MG63 (cell line): ENCODE measurements at regions not wholly inside any gene's neighbourhood (a gene's known extent, or its start where the extent isn't known, plus 50 kb on each side); places are given as distances from the start of the nearest gene placed in this dataset.
A peak's percentile ranks its signal among the peaks of the same experiment; 100 is the strongest.

Experiments used
- DNase-seq: peaks from one replicate; pipeline ENCODE4 v3.0.0-alpha.2; 2020
- H3K27me3 ChIP-seq: fragments of 250-450 bp; sonication (Bioruptor Pico); 2 replicates; pipeline ENCODE4 v1.5.1; 2020; ENCODE audit warnings: mild to moderate bottlenecking, moderate library complexity
- H3K36me3 ChIP-seq: fragments of 250-450 bp; sonication (Bioruptor Pico); 2 replicates; pipeline ENCODE4 v1.5.1; 2020; ENCODE audit warnings: mild to moderate bottlenecking, moderate library complexity
- H3K4me3 ChIP-seq: fragments of 250-450 bp; sonication (Bioruptor Pico); 2 replicates; pipeline ENCODE4 v1.5.1; 2020; ENCODE audit warnings: mild to moderate bottlenecking, moderate library complexity
- H3K9me3 ChIP-seq: fragments of 250-450 bp; sonication (Bioruptor Pico); 2 replicates; pipeline ENCODE4 v1.5.1; 2020; ENCODE audit warnings: mild to moderate bottlenecking, moderate library complexity

- no peak overlapping the region for H3K4me3 ChIP-seq
- no peaks in the 10 kb centered on the region for H3K36me3 ChIP-seq
- no peak for DNase-seq
- no peaks in the 10 kb centered on the region for H3K27me3 ChIP-seq
- no peaks in the 10 kb centered on the region for H3K9me3 ChIP-seq
Measured at GRCh38 chr11:70854901-70855556, 397.3 kb downstream of the SHANK2 start.

- H3K9me3 ChIP-seq, result no peaks in the 10 kb centered on the region
Measured at GRCh38 chr11:70857894-70858293, 394.5 kb downstream of the SHANK2 start.

GRCh38 chr11:70859180-70859579 is 393.2 kb downstream of the SHANK2 start:
- Histone ChIP-seq H3K27me3 (no peaks in the 10 kb centered on the region), H3K9me3 (no peaks in the 10 kb centered on the region), H3K36me3 (no peaks in the 10 kb centered on the region), H3K4me3 (no peak overlapping the region)
- no peak for DNase-seq

More at GRCh38 chr11:70857894-70858293, 394.5 kb downstream of the SHANK2 start:
- Histone ChIP-seq H3K36me3 (no peaks in the 10 kb centered on the region), H3K4me3 (no peak overlapping the region), H3K27me3 (no peaks in the 10 kb centered on the region)
- DNase-seq, result no peak

- Histone ChIP-seq H3K36me3 (no peaks in the 10 kb centered on the region), H3K9me3 (no peaks in the 10 kb centered on the region), H3K27me3 (no peaks in the 10 kb centered on the region), H3K4me3 (no peak overlapping the region)
- DNase-seq, result no peak
Measured at GRCh38 chr11:70860888-70861287, 391.5 kb downstream of the SHANK2 start.

GRCh38 chr11:70861559-70861958 is 390.8 kb downstream of the SHANK2 start:
- Histone ChIP-seq H3K27me3 (no peaks in the 10 kb centered on the region), H3K4me3 (no peak overlapping the region), H3K36me3 (no peaks in the 10 kb centered on the region), H3K9me3 (no peaks in the 10 kb centered on the region)
- DNase-seq, result no peak

- no peaks in the 10 kb centered on the region for H3K9me3 ChIP-seq
- DNase-seq, result no peak
- H3K36me3 ChIP-seq, result no peaks in the 10 kb centered on the region
- no peaks in the 10 kb centered on the region for H3K27me3 ChIP-seq
- H3K4me3 ChIP-seq, result no peak overlapping the region
Measured at GRCh38 chr11:70862093-70862492, 390.3 kb downstream of the SHANK2 start.

GRCh38 chr11:70863186-70863585 is 389.2 kb downstream of the SHANK2 start:
- Histone ChIP-seq H3K4me3 (no peak overlapping the region), H3K9me3 (no peaks in the 10 kb centered on the region), H3K36me3 (no peaks in the 10 kb centered on the region), H3K27me3 (no peaks in the 10 kb centered on the region)
- no peak for DNase-seq

- no peak for DNase-seq
- H3K27me3 ChIP-seq, result no peaks in the 10 kb centered on the region
- H3K9me3 ChIP-seq, result no peaks in the 10 kb centered on the region
- H3K36me3 ChIP-seq, result no peaks in the 10 kb centered on the region
- no peak overlapping the region for H3K4me3 ChIP-seq
Measured at GRCh38 chr11:70863993-70864392, 388.4 kb downstream of the SHANK2 start.

GRCh38 chr11:70865356-70865755 is 387.0 kb downstream of the SHANK2 start:
- DNase-seq, result no peak
- no peaks in the 10 kb centered on the region for H3K9me3 ChIP-seq
- H3K27me3 ChIP-seq, result no peaks in the 10 kb centered on the region
- H3K36me3 ChIP-seq, result no peaks in the 10 kb centered on the region
- no peak overlapping the region for H3K4me3 ChIP-seq

- no peak for DNase-seq
- Histone ChIP-seq H3K9me3 (no peaks in the 10 kb centered on the region), H3K4me3 (no peak overlapping the region), H3K27me3 (no peaks in the 10 kb centered on the region), H3K36me3 (no peaks in the 10 kb centered on the region)
Measured at GRCh38 chr11:70866834-70867233, 385.5 kb downstream of the SHANK2 start.

- H3K4me3 ChIP-seq, result no peak overlapping the region
- H3K36me3 ChIP-seq, result no peaks in the 10 kb centered on the region
- no peaks in the 10 kb centered on the region for H3K27me3 ChIP-seq
- DNase-seq, result no peak
- H3K9me3 ChIP-seq, result no peaks in the 10 kb centered on the region
Measured at GRCh38 chr11:70867281-70868047, 384.9 kb downstream of the SHANK2 start.

- Histone ChIP-seq H3K36me3 (no peaks in the 10 kb centered on the region), H3K27me3 (no peaks in the 10 kb centered on the region), H3K4me3 (no peak overlapping the region), H3K9me3 (no peaks in the 10 kb centered on the region)
- no peak for DNase-seq
Measured at GRCh38 chr11:70868341-70868885, 384.0 kb downstream of the SHANK2 start.

GRCh38 chr11:70869054-70869453 is 383.3 kb downstream of the SHANK2 start:
- Histone ChIP-seq H3K27me3 (no peaks in the 10 kb centered on the region), H3K4me3 (no peak overlapping the region), H3K36me3 (no peaks in the 10 kb centered on the region), H3K9me3 (no peaks in the 10 kb centered on the region)
- no peak for DNase-seq

- H3K4me3 ChIP-seq, result no peak overlapping the region
- DNase-seq, result peak; percentile 73
- H3K9me3 ChIP-seq, result no peaks in the 10 kb centered on the region
- H3K27me3 ChIP-seq, result no peaks in the 10 kb centered on the region
- no peaks in the 10 kb centered on the region for H3K36me3 ChIP-seq
Measured at GRCh38 chr11:70871881-70872280, 380.5 kb downstream of the SHANK2 start.

- Histone ChIP-seq H3K27me3 (no peaks in the 10 kb centered on the region), H3K4me3 (no peak overlapping the region), H3K36me3 (no peaks in the 10 kb centered on the region), H3K9me3 (no peaks in the 10 kb centered on the region)
- no peak for DNase-seq
Measured at GRCh38 chr11:70872299-70872698, 380.1 kb downstream of the SHANK2 start.

- DNase-seq, result no peak
- H3K36me3 ChIP-seq, result no peaks in the 10 kb centered on the region
- H3K9me3 ChIP-seq, result no peaks in the 10 kb centered on the region
- no peaks in the 10 kb centered on the region for H3K27me3 ChIP-seq
- no peak overlapping the region for H3K4me3 ChIP-seq
Measured at GRCh38 chr11:70872955-70873735, 379.2 kb downstream of the SHANK2 start.

GRCh38 chr11:70873736-70874412 is 378.5 kb downstream of the SHANK2 start:
- no peaks in the 10 kb centered on the region for H3K27me3 ChIP-seq
- no peak overlapping the region for H3K4me3 ChIP-seq
- DNase-seq, result no peak
- no peaks in the 10 kb centered on the region for H3K36me3 ChIP-seq
- H3K9me3 ChIP-seq, result no peaks in the 10 kb centered on the region
